GM12878 (cell line): ENCODE measurements at regions not wholly inside any gene's neighbourhood (a gene's known extent, or its start where the extent isn't known, plus 50 kb on each side); places are given as distances from the start of the nearest gene placed in this dataset.

Experiments used
- ATAC-seq: fragments of 200-7000 bp; cut with Tn5 transposase; 3 replicates; pipeline ENCODE4 v1.9.1; 2020; ENCODE audit warnings: mild to moderate bottlenecking, moderate library complexity
- BruUV-seq: library from RNA; stranded (reverse); fragments of 400-500 nt; replicated peaks from 2 replicates; lab custom pipeline; 2021; lab: Mats Ljungman, UMichigan
- CTCF ChIA-PET: fragments of 300-600 bp; sonication (Branson Sonifier 250); formaldehyde crosslinking; extraction: SDS; loops from one replicate; lab custom pipeline; 2021; ENCODE audit warnings: inconsistent platforms; lab: Yijun Ruan, JAX
- POLR2A ChIA-PET: fragments of 350-600 bp; formaldehyde crosslinking; extraction: SDS; loops from one replicate; lab custom pipeline; 2021; ENCODE audit warnings: inconsistent platforms; lab: Charles Lee
- RAD21 ChIA-PET: fragments of 300-600 bp; sonication (Branson Sonifier 250); formaldehyde crosslinking; loops from one replicate; lab custom pipeline; 2023; ENCODE audit warnings: antibody characterized with exemption; ENCODE audit not compliant: unreplicated experiment; lab: Charles Lee
- SMC1A ChIA-PET: fragments of 300-600 bp; sonication (Branson Sonifier 250); formaldehyde crosslinking; loops from one replicate; lab custom pipeline; 2023; ENCODE audit not compliant: unreplicated experiment, uncharacterized antibody; lab: Charles Lee
- DNase-seq: peaks from one replicate; pipeline ENCODE4 v3.0.0-alpha.2; 2011; ENCODE audit warnings: low read depth, low spot score
- FAIRE-seq: peaks from 3 replicates; lab custom pipeline; 2011; peaks lifted over from hg19 to GRCh38; lab: Jason Lieb, UNC
- H2AFZ ChIP-seq: 2 replicates; pipeline ENCODE4 v1.6.0; 2011; ENCODE audit warnings: low read depth, low read length, control low read depth; ENCODE audit not compliant: control insufficient read depth
- H3K27ac ChIP-seq: 2 replicates; pipeline ENCODE4 v1.5.1; 2011; ENCODE audit warnings: control low read depth; ENCODE audit not compliant: control insufficient read depth, insufficient read depth
- H3K27me3 ChIP-seq, 2 experiments: replicated peaks in 1 of 2; 2 replicates each; pipeline versions ENCODE4 v1.6.0 to v1.6.1; 2011; ENCODE audit warnings: low read length in 1 of 2; ENCODE audit not compliant: control insufficient read depth in 2 of 2, insufficient read depth in 2 of 2
- H3K36me3 ChIP-seq, 2 experiments: 2 replicates each; pipeline ENCODE4 v1.5.1; 2011; ENCODE audit warnings: low read length in 1 of 2; ENCODE audit not compliant: control insufficient read depth in 2 of 2, insufficient read depth in 2 of 2
- H3K4me1 ChIP-seq: 2 replicates; pipeline ENCODE4 v1.6.1; 2011; ENCODE audit warnings: mild to moderate bottlenecking, low read length, moderate library complexity, mixed read lengths; ENCODE audit not compliant: control insufficient read depth, insufficient read depth
- H3K4me2 ChIP-seq: 2 replicates; pipeline ENCODE4 v1.6.0; 2011; ENCODE audit warnings: control low read depth; ENCODE audit not compliant: control insufficient read depth, insufficient read depth
- H3K4me3 ChIP-seq: fragments of 200-600 bp; sonication (generic); 2 replicates; pipeline ENCODE4 v1.5.1; 2016
- H3K79me2 ChIP-seq: 2 replicates; pipeline ENCODE4 v1.6.0; 2011; ENCODE audit warnings: low read length; ENCODE audit not compliant: control insufficient read depth, insufficient read depth
- H3K9ac ChIP-seq: 2 replicates; pipeline ENCODE4 v1.8.0; 2011; ENCODE audit warnings: low read length, control low read depth, mixed read lengths; ENCODE audit not compliant: control insufficient read depth, insufficient read depth
- H3K9me3 ChIP-seq: replicated peaks from 3 replicates; pipeline ENCODE4 v1.5.1; 2011; ENCODE audit warnings: mild to moderate bottlenecking, low read length; ENCODE audit not compliant: control insufficient read depth, insufficient read depth
- H4K20me1 ChIP-seq: 2 replicates; pipeline ENCODE4 v1.6.0; 2011; ENCODE audit not compliant: control insufficient read depth, insufficient read depth
- CBFB ChIP-seq: IDR thresholded peaks from 2 replicates; pipeline ENCODE4 v1.6.1; 2016; ENCODE audit warnings: antibody characterized with exemption, low read depth
- CHD4 ChIP-seq: fragments of 200-600 bp; sonication (generic); IDR thresholded peaks from 2 replicates; pipeline ENCODE4 v1.6.1; 2016; ENCODE audit warnings: mild to moderate bottlenecking
- CREB1 ChIP-seq: IDR thresholded peaks from 2 replicates; pipeline ENCODE4 v1.6.1; 2012; ENCODE audit warnings: low read depth, mild to moderate bottlenecking, inconsistent platforms
- EP300 ChIP-seq, 2 experiments: fragments of 150-350 bp in 1 of 2; IDR thresholded peaks; 2 replicates each; pipeline ENCODE4 v1.6.1; 2011 to 2012; ENCODE audit warnings: low read depth in 2 of 2, low read length in 2 of 2, borderline replicate concordance in 1 of 2, improper control_type of control experiment in 1 of 2, inconsistent platforms in 1 of 2; ENCODE audit not compliant: control insufficient read depth in 1 of 2
- GABPA ChIP-seq: IDR thresholded peaks from 2 replicates; pipeline ENCODE4 v1.6.1; 2014; ENCODE audit warnings: antibody characterized with exemption, low read depth, mild to moderate bottlenecking, inconsistent platforms
- NFXL1 ChIP-seq: fragments of 450-650 bp; IDR thresholded peaks from 2 replicates; pipeline ENCODE4 v1.6.1; 2017; ENCODE audit warnings: antibody characterized with exemption, mild to moderate bottlenecking, borderline replicate concordance
- NR2C1 ChIP-seq: fragments of 450-650 bp; IDR thresholded peaks from 2 replicates; pipeline ENCODE4 v1.6.1; 2017; ENCODE audit warnings: antibody characterized with exemption, mild to moderate bottlenecking, moderate library complexity
- NRF1 ChIP-seq: conservative IDR thresholded peaks from 2 replicates; pipeline ENCODE4 v1.6.1; 2011; ENCODE audit warnings: mild to moderate bottlenecking, low read depth, low read length, improper control_type of control experiment
- TCF7 ChIP-seq: IDR thresholded peaks from 2 replicates; pipeline ENCODE4 v1.6.1; 2014; ENCODE audit warnings: antibody characterized with exemption, borderline replicate concordance
- WGBS: methylation state at CpG from one replicate; pipeline ENCODE4 v1.1.6; 2016; ENCODE audit warnings: low lambda C conversion rate; ENCODE audit not compliant: insufficient replicate concordance, insufficient coverage; ENCODE audit errors: missing lambda C conversion rate; 5-methylcytosine and 5-hydroxymethylcytosine counted together
- in situ Hi-C: fragments of 300-500 bp; cut with MboI; formaldehyde crosslinking; loops from 9 replicates; pipeline ENCODE4 v1.14.3; 2018; ENCODE audit warnings: mixed read lengths
- intact Hi-C: fragments of 100-400 bp; cut with micrococcal nuclease; formaldehyde crosslinking; loops from one replicate; pipeline ENCODE4 v1.14.2; 2022; ENCODE audit not compliant: unreplicated experiment
- TF ChIP-seq, protein P1 (sequence below): fragments of 450-650 bp; IDR thresholded peaks from 2 replicates; pipeline ENCODE4 v1.6.1; 2017; ENCODE audit warnings: mild to moderate bottlenecking, low read depth, inconsistent platforms; ENCODE audit not compliant: poor library complexity, severe bottlenecking
- TF ChIP-seq, protein P2 (sequence below): fragments of 450-650 bp; IDR thresholded peaks from 2 replicates; pipeline ENCODE4 v1.6.1; 2016; ENCODE audit warnings: mild to moderate bottlenecking

- CTCF ChIA-PET: no interaction called here
- intact Hi-C loops (no loop called here), in situ Hi-C loops (no loop called here)
- SMC1A ChIA-PET: no interaction called here
- Histone ChIP-seq H4K20me1 (no peaks in the 10 kb centered on the region), H2AFZ (no peak overlapping the region), H3K4me1 (no peaks in the 10 kb centered on the region), H3K27ac (no peak overlapping the region), H3K4me3 (no peak overlapping the region), H3K9ac (no peak overlapping the region), H3K36me3 (no peaks in the 10 kb centered on the region), H3K27me3 (no peaks in the 10 kb centered on the region), H3K79me2 (no peaks in the 10 kb centered on the region), H3K4me2 (no peak overlapping the region), H3K9me3 (no peaks in the 10 kb centered on the region)
- TF ChIP-seq, protein P1, sequence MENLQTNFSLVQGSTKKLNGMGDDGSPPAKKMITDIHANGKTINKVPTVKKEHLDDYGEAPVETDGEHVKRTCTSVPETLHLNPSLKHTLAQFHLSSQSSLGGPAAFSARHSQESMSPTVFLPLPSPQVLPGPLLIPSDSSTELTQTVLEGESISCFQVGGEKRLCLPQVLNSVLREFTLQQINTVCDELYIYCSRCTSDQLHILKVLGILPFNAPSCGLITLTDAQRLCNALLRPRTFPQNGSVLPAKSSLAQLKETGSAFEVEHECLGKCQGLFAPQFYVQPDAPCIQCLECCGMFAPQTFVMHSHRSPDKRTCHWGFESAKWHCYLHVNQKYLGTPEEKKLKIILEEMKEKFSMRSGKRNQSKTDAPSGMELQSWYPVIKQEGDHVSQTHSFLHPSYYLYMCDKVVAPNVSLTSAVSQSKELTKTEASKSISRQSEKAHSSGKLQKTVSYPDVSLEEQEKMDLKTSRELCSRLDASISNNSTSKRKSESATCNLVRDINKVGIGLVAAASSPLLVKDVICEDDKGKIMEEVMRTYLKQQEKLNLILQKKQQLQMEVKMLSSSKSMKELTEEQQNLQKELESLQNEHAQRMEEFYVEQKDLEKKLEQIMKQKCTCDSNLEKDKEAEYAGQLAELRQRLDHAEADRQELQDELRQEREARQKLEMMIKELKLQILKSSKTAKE: no peak
- no peak for TF ChIP-seq CBFB
- TF ChIP-seq, protein P2, sequence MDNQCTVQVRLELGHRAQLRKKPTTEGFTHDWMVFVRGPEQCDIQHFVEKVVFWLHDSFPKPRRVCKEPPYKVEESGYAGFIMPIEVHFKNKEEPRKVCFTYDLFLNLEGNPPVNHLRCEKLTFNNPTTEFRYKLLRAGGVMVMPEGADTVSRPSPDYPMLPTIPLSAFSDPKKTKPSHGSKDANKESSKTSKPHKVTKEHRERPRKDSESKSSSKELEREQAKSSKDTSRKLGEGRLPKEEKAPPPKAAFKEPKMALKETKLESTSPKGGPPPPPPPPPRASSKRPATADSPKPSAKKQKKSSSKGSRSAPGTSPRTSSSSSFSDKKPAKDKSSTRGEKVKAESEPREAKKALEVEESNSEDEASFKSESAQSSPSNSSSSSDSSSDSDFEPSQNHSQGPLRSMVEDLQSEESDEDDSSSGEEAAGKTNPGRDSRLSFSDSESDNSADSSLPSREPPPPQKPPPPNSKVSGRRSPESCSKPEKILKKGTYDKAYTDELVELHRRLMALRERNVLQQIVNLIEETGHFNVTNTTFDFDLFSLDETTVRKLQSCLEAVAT: no peak
- TF ChIP-seq TCF7: no peak
- FAIRE-seq: no peak
- RAD21 ChIA-PET: no interaction called here
- POLR2A ChIA-PET: no interaction called here
- no peak for DNase-seq
- ATAC-seq: no peak
- WGBS: 42% methylated on average over 3 of the region's 3 CpGs
- no TSS peak for BruUV-seq
These were observed 254.8 kb upstream of the PLXNA2 start for GRCh38 chr1:208499026-208499425.

- intact Hi-C loops (no loop called here), in situ Hi-C loops (no loop called here)
- Histone ChIP-seq H3K36me3 (no peaks in the 10 kb centered on the region), H2AFZ (no peak overlapping the region), H3K4me1 (no peaks in the 10 kb centered on the region), H3K9ac (no peak overlapping the region), H3K79me2 (no peaks in the 10 kb centered on the region), H4K20me1 (no peaks in the 10 kb centered on the region), H3K27ac (no peak overlapping the region), H3K27me3 (no peaks in the 10 kb centered on the region), H3K4me2 (no peak overlapping the region), H3K9me3 (no peaks in the 10 kb centered on the region), H3K4me3 (no peak overlapping the region)
- BruUV-seq: no TSS peak
- ChIA-PET CTCF (no interaction called here), SMC1A (no interaction called here), RAD21 (no interaction called here), POLR2A (no interaction called here)
- no peak for ATAC-seq
- 55% methylated on average over 4 of the region's 4 CpGs for WGBS
- no peak for FAIRE-seq
- DNase-seq: no peak
- TF ChIP-seq NR2C1 (no peak), GABPA (no peak), NFXL1 (no peak), CREB1 (no peak), CHD4 (no peak), EP300 (IDR thresholded peaks at IDR 0.05; ENCODE audit: borderline replicate concordance in 1 of 2, control insufficient read depth in 1 of 2, low read depth in 2 of 2, low read length in 2 of 2) (no peak), NRF1 (no peak)
These were observed 255.4 kb upstream of the PLXNA2 start for GRCh38 chr1:208499601-208500000.
